Suprapubic skin (tissue), 4 donors: ENCODE measurements at regions not wholly inside any gene's neighbourhood (a gene's known extent, or its start where the extent isn't known, plus 50 kb on each side); places are given as distances from the start of the nearest gene placed in this dataset.

Experiments used
- DNase-seq, 2 donors: peaks; one replicate each; pipeline ENCODE4 v3.0.0-alpha.2; 2019; ENCODE audit warnings: low spot score in 2 of 2
- H3K27ac ChIP-seq: fragments of 200-600 bp; sonication (generic); one replicate; pipeline ENCODE4 v1.5.1; 2019
- H3K27me3 ChIP-seq: fragments of 200-600 bp; sonication (generic); one replicate; pipeline ENCODE4 v1.5.1; 2019
- H3K36me3 ChIP-seq: fragments of 200-600 bp; sonication (generic); one replicate; pipeline ENCODE4 v1.5.1; 2019
- H3K4me1 ChIP-seq: fragments of 200-600 bp; sonication (generic); one replicate; pipeline ENCODE4 v1.5.1; 2019
- H3K4me3 ChIP-seq: fragments of 200-600 bp; sonication (generic); one replicate; pipeline ENCODE4 v1.5.1; 2019; ENCODE audit warnings: mild to moderate bottlenecking
- H3K9me3 ChIP-seq: fragments of 200-600 bp; sonication (generic); one replicate; pipeline ENCODE4 v1.5.1; 2019
- CTCF ChIP-seq, 2 donors: fragments of 200-600 bp in 1 of 2; fragments of 450-650 bp in 1 of 2; sonication (generic) in 1 of 2; IDR thresholded peaks; one replicate each; pipeline ENCODE4 v1.5.1; 2016 to 2019; ENCODE audit warnings: antibody characterized with exemption in 2 of 2, mild to moderate bottlenecking in 1 of 2, moderate library complexity in 1 of 2
- EP300 ChIP-seq: sonication (generic); formaldehyde crosslinking; IDR thresholded peaks from one replicate; pipeline ENCODE4 v1.6.1; 2017; ENCODE audit warnings: antibody characterized with exemption
- POLR2A ChIP-seq, 2 donors: fragments of 450-650 bp; IDR thresholded peaks; one replicate each; pipeline ENCODE4 v1.6.1; 2017; ENCODE audit warnings: antibody characterized with exemption in 2 of 2, mild to moderate bottlenecking in 2 of 2, moderate library complexity in 2 of 2
- POLR2AphosphoS5 ChIP-seq, 3 donors: sonication (generic); formaldehyde crosslinking; IDR thresholded peaks; one replicate each; pipeline ENCODE4 v1.6.1; 2017; ENCODE audit warnings: antibody characterized with exemption in 3 of 3
- WGBS: methylation state at CpG from one replicate; pipeline ENCODE4 v1.1.5; 2018; 5-methylcytosine and 5-hydroxymethylcytosine counted together

GRCh38 chr10:9211228-9211627 is 1156.7 kb downstream of the GATA3 start:
- Histone ChIP-seq H3K4me1 (peaks cover 3% of the 10 kb centered on the region), H3K4me3 (no peak overlapping the region), H3K27me3 (peaks cover 2% of the 10 kb centered on the region), H3K9me3 (no peaks in the 10 kb centered on the region), H3K36me3 (no peaks in the 10 kb centered on the region), H3K27ac (no peak overlapping the region)
- TF ChIP-seq POLR2AphosphoS5 (IDR thresholded peaks at IDR 0.05) (no peak), POLR2A (IDR thresholded peaks at IDR 0.05) (no peak), CTCF (IDR thresholded peaks at IDR 0.05) (no peak), EP300 (no peak)
- 54% methylated on average over 2 of the region's 2 CpGs for WGBS
- no peak for DNase-seq

- Histone ChIP-seq H3K36me3 (no peaks in the 10 kb centered on the region), H3K4me3 (no peak overlapping the region), H3K4me1 (no peaks in the 10 kb centered on the region), H3K9me3 (no peaks in the 10 kb centered on the region), H3K27me3 (peaks cover 2% of the 10 kb centered on the region), H3K27ac (no peak overlapping the region)
- no peak for DNase-seq
- TF ChIP-seq EP300 (no peak), CTCF (IDR thresholded peaks at IDR 0.05) (no peak), POLR2AphosphoS5 (IDR thresholded peaks at IDR 0.05) (no peak), POLR2A (IDR thresholded peaks at IDR 0.05) (no peak)
- WGBS, result 78% methylated on average over 7 of the region's 7 CpGs
These were observed 1160.1 kb downstream of the GATA3 start for GRCh38 chr10:9214618-9215017.

GRCh38 chr10:9215121-9215520 is 1160.6 kb downstream of the GATA3 start:
- Histone ChIP-seq H3K4me3 (no peak overlapping the region), H3K27me3 (peaks cover 2% of the 10 kb centered on the region), H3K36me3 (no peaks in the 10 kb centered on the region), H3K4me1 (no peaks in the 10 kb centered on the region), H3K27ac (no peak overlapping the region), H3K9me3 (no peaks in the 10 kb centered on the region)
- no peak for DNase-seq
- TF ChIP-seq POLR2A (IDR thresholded peaks at IDR 0.05) (no peak), POLR2AphosphoS5 (IDR thresholded peaks at IDR 0.05) (no peak), EP300 (no peak), CTCF (IDR thresholded peaks at IDR 0.05) (no peak)
- WGBS, result 90% methylated on average over 2 of the region's 2 CpGs

- no peak for DNase-seq
- H3K4me1 ChIP-seq, result no peaks in the 10 kb centered on the region
- no peaks in the 10 kb centered on the region for H3K36me3 ChIP-seq
- no peaks in the 10 kb centered on the region for H3K27me3 ChIP-seq
- no peak for TF ChIP-seq POLR2A (IDR thresholded peaks at IDR 0.05)
- no peak for TF ChIP-seq POLR2AphosphoS5 (IDR thresholded peaks at IDR 0.05)
- no peaks in the 10 kb centered on the region for H3K9me3 ChIP-seq
- no peak overlapping the region for H3K4me3 ChIP-seq
- WGBS, result 58% methylated on average over 4 of the region's 4 CpGs
- no peak overlapping the region for H3K27ac ChIP-seq
These were observed 1165.4 kb downstream of the GATA3 start for GRCh38 chr10:9219860-9220259.

GRCh38 chr10:9222917-9223316 is 1168.4 kb downstream of the GATA3 start:
- no peak for DNase-seq
- TF ChIP-seq EP300 (no peak), POLR2AphosphoS5 (IDR thresholded peaks at IDR 0.05) (no peak), POLR2A (IDR thresholded peaks at IDR 0.05) (no peak), CTCF (IDR thresholded peaks at IDR 0.05) (no peak)
- Histone ChIP-seq H3K4me3 (no peak overlapping the region), H3K27ac (no peak overlapping the region), H3K9me3 (no peaks in the 10 kb centered on the region), H3K36me3 (no peaks in the 10 kb centered on the region), H3K27me3 (no peaks in the 10 kb centered on the region), H3K4me1 (peaks cover 1% of the 10 kb centered on the region)
- 42% methylated on average over 3 of the region's 3 CpGs for WGBS

GRCh38 chr10:9227679-9228365 is 1173.3 kb downstream of the GATA3 start:
- Histone ChIP-seq H3K27me3 (peaks cover 3% of the 10 kb centered on the region), H3K4me3 (no peak overlapping the region), H3K36me3 (no peaks in the 10 kb centered on the region), H3K9me3 (no peaks in the 10 kb centered on the region), H3K4me1 (peaks cover 12% of the 10 kb centered on the region), H3K27ac (no peak overlapping the region)
- 50% methylated on average over 7 of the region's 7 CpGs for WGBS
- no peak for DNase-seq
- TF ChIP-seq EP300, result no peak
- TF ChIP-seq CTCF (IDR thresholded peaks at IDR 0.05), result no peak
- TF ChIP-seq POLR2A (IDR thresholded peaks at IDR 0.05), result no peak
- no peak for TF ChIP-seq POLR2AphosphoS5 (IDR thresholded peaks at IDR 0.05)
